Activated CD4-positive, alpha-beta T cell treated with anti-CD3 and anti-CD28 coated beads, Interleukin-2, amount 50 U/mL, for 1 hour (primary cell): ENCODE measurements at regions not wholly inside any gene's neighbourhood (a gene's known extent, or its start where the extent isn't known, plus 50 kb on each side); places are given as distances from the start of the nearest gene placed in this dataset.

Experiments
- DNase-seq: peaks from one replicate; pipeline ENCODE4 v3.0.0-alpha.2; 2020

GRCh38 chr16:49910541-49911071 lies 54.7 kb upstream of the ZNF423 start:
- DNase-seq: no peak

GRCh38 chr16:49911430-49911829 lies 55.5 kb upstream of the ZNF423 start:
- no peak for DNase-seq

GRCh38 chr16:49912721-49913120 lies 56.8 kb upstream of the ZNF423 start:
- DNase-seq: no peak

- no peak for DNase-seq
These were observed 57.8 kb upstream of the ZNF423 start for GRCh38 chr16:49913720-49914119.

GRCh38 chr16:49914657-49915056 lies 58.7 kb upstream of the ZNF423 start:
- DNase-seq: no peak

GRCh38 chr16:49918257-49918656 lies 62.3 kb upstream of the ZNF423 start:
- DNase-seq: no peak

- DNase-seq: no peak
These were observed 63.4 kb upstream of the ZNF423 start for GRCh38 chr16:49919327-49919726.

- DNase-seq: no peak
These were observed 64.5 kb upstream of the ZNF423 start for GRCh38 chr16:49920397-49920796.

GRCh38 chr16:49921106-49921505 lies 65.2 kb upstream of the ZNF423 start:
- DNase-seq: no peak

- DNase-seq: peak; percentile 40
These were observed 66.0 kb upstream of the ZNF423 start for GRCh38 chr16:49921791-49922456.

- no peak for DNase-seq
These were observed 67.5 kb upstream of the ZNF423 start for GRCh38 chr16:49923411-49923810.

- no peak for DNase-seq
These were observed 68.2 kb upstream of the ZNF423 start for GRCh38 chr16:49924078-49924477.

- DNase-seq: no peak
These were observed 71.0 kb upstream of the ZNF423 start for GRCh38 chr16:49926941-49927340.

GRCh38 chr16:49928176-49929041 lies 72.5 kb upstream of the ZNF423 start:
- no peak for DNase-seq

GRCh38 chr16:49929626-49930025 lies 73.7 kb upstream of the ZNF423 start:
- DNase-seq: no peak

GRCh38 chr16:49930841-49931240 lies 74.9 kb upstream of the ZNF423 start:
- no peak for DNase-seq

GRCh38 chr16:49931266-49931665 lies 75.4 kb upstream of the ZNF423 start:
- DNase-seq: no peak

GRCh38 chr16:49931916-49932315 lies 76.0 kb upstream of the ZNF423 start:
- no peak for DNase-seq

- no peak for DNase-seq
These were observed 76.5 kb upstream of the ZNF423 start for GRCh38 chr16:49932434-49932833.

GRCh38 chr16:49932946-49933345 lies 77.0 kb upstream of the ZNF423 start:
- DNase-seq: no peak

- DNase-seq: no peak
These were observed 80.9 kb upstream of the ZNF423 start for GRCh38 chr16:49936791-49937190.

GRCh38 chr16:49937886-49938285 lies 82.0 kb upstream of the ZNF423 start:
- DNase-seq: no peak

GRCh38 chr16:49939495-49939894 lies 83.6 kb upstream of the ZNF423 start:
- no peak for DNase-seq
